ENCODE measurements at regions not wholly inside any gene's neighbourhood (a gene's known extent, or its start where the extent isn't known, plus 50 kb on each side); places are given as distances from the start of the nearest gene placed in this dataset.
"Not testable (repeated sequence)": the region's sequence is repeated elsewhere in the genome, so short reads cannot be mapped to it uniquely, and the experiment has no call there.

DNA sequence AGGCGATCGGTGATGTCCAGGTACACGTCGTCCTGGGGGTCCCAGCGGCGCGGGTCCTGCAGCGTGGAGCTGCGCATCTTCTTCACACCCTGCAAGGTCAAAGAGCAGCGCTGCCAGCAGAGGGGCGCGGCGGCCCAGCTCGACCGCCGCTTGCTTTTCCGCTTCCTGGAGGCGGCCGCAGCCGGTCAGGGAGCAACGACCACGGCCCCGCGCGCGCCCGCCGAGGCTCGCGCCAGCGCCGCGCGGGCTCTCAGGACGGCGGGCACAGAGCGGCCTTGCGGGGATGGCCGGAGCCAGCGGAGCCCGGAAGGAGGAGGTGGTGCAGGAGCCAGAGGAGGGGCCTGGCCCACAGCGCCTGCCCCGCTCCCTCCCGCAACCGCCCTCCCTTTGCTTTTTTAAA lies 76.4 kb upstream of the CDC14C start:
- Mint-ChIP-seq H3K9me3 (peaks cover 0 to 5% (median 0%) of the 10 kb centered on the region in 7 donors), H3K27me3 (no peaks in the 10 kb centered on the region), H3K4me3 (no peak overlapping the region), H3K27ac (no peak overlapping the region), H3K36me3 (no peaks in the 10 kb centered on the region), H3K4me1 (no peaks in the 10 kb centered on the region)
- DNase-seq (no peak), ATAC-seq (ENCODE audit: low read depth in 2 of 2) (no peak)

DNA sequence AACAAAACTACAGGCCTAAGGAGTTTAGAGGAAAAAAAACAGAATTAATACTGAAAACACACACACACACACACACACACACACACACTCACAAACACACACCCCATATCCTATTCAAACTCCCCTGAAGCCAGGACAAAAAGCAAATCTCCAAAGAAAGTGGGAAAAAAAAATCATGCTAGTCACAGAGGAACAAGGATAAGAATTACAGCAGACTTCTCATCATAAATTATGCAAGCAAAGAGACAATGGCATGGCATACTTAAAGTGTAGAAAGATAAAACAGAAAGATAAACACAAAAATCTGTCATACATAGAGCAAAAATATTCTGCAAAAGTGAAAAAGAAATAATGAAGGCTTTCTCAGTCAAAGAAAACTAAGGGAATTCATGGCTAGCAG lies 63.9 kb upstream of the CDC14C start:
- H3K4me3 Mint-ChIP-seq; H3K27ac Mint-ChIP-seq; H3K27me3 Mint-ChIP-seq; H3K36me3 Mint-ChIP-seq; DNase-seq; ATAC-seq (ENCODE audit: low read depth in 2 of 2); H3K4me1 Mint-ChIP-seq: not testable (repeated sequence)
- H3K9me3 Mint-ChIP-seq = peaks cover 6 to 31% (median 13%) of the 10 kb centered on the region in 7 donors

GRCh38 chr7:48868916-48869315 lies 55.4 kb upstream of the CDC14C start:
- H3K4me1 Mint-ChIP-seq = no peaks in the 10 kb centered on the region
- H3K9me3 Mint-ChIP-seq = peaks cover 0 to 8% (median 0%) of the 10 kb centered on the region in 7 donors
- DNase-seq = no peak
- H3K27ac Mint-ChIP-seq = no peak overlapping the region
- no peaks in the 10 kb centered on the region for H3K36me3 Mint-ChIP-seq
- no peak for ATAC-seq (ENCODE audit: low read depth in 2 of 2)
- H3K4me3 Mint-ChIP-seq = no peak overlapping the region
- H3K27me3 Mint-ChIP-seq = no peaks in the 10 kb centered on the region

DNA sequence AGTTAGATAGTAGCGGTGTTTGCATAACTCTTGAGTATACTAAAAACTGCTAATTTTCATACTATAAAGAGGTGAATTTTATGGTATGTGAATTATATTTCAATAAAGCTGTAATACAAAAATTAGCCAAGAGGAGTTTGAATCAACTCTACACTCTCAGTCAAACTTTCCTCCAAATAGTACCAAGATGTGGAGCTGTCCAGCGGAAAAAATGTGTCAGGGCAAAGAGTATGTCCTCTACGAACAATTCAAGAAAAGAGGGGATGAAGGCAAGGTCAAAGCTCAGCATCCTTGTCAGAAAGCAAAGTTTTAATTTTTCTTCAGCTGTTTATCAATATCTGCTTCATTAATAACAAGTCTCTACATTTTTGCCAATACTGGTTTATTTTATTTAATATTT lies 51.8 kb upstream of the CDC14C start:
- ATAC-seq (ENCODE audit: low read depth in 2 of 2) (no peak), DNase-seq (no peak)
- H3K9me3 Mint-ChIP-seq = peaks cover 0 to 8% (median 0%) of the 10 kb centered on the region in 7 donors
- no peaks in the 10 kb centered on the region for H3K36me3 Mint-ChIP-seq
- no peaks in the 10 kb centered on the region for H3K27me3 Mint-ChIP-seq
- H3K4me3 Mint-ChIP-seq = no peak overlapping the region
- no peak overlapping the region for H3K27ac Mint-ChIP-seq
- H3K4me1 Mint-ChIP-seq = no peaks in the 10 kb centered on the region

All from naive B cell (primary cell).